HG03196 (cell line): ENCODE measurements at regions not wholly inside any gene's neighbourhood (a gene's known extent, or its start where the extent isn't known, plus 50 kb on each side); places are given as distances from the start of the nearest gene placed in this dataset.

Source experiments
- ATAC-seq: cut with Tn5 transposase; IDR thresholded peaks from one replicate; pipeline ENCODE4 v1.9.1; 2021; ENCODE audit not compliant: unreplicated experiment

DNA sequence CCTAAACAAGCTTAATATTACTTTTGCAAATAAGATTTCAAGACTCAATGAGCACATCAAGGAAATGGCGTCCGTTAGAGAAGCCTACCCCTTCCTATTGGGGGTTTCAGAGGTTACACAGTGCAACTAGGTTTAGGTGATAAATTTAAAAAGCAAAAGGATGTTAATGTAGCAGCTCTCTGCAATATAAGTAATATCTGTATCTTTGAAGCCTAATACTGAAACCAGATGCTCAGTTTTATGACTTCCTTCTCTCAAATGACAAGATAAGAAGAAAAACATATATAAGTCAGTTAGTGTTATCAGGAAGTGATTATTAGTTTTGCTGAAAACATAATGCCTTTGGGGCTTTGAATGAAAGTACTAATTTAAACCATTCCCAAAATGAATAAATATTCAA, 54.3 kb upstream of the MED13 start:
- ATAC-seq = peak; percentile 74
